Medulla oblongata (tissue), 1 donor: ENCODE measurements at regions not wholly inside any gene's neighbourhood (a gene's known extent, or its start where the extent isn't known, plus 50 kb on each side); places are given as distances from the start of the nearest gene placed in this dataset.
A peak's percentile ranks its signal among the peaks of the same experiment; 100 is the strongest.
"Not testable (repeated sequence)": the region's sequence is repeated elsewhere in the genome, so short reads cannot be mapped to it uniquely, and the experiment has no call there.

Experiments
- DNase-seq: peaks from one replicate; pipeline ENCODE4 v3.0.0-alpha.2; 2015; ENCODE audit errors: extremely low spot score

DNA sequence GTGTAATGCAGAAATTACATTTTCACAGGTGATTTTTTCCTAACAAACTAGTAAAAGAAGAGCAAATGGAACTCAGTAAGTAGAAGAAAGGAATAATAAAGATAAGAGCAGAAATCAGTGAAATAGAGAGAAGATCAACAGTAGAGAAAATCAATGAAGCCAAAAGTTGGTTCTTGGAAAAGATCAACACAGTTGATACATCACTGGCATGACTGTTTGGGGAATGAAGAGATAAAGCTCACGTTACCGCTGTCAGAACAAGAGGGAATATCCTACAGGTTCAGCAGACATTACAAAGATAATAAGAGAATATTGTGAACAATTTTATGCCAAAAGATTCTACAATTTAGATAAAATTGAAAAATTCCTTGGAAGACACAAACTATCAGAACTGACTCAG, 146.4 kb downstream of the ACTR3B start:
- no peak for DNase-seq

DNA sequence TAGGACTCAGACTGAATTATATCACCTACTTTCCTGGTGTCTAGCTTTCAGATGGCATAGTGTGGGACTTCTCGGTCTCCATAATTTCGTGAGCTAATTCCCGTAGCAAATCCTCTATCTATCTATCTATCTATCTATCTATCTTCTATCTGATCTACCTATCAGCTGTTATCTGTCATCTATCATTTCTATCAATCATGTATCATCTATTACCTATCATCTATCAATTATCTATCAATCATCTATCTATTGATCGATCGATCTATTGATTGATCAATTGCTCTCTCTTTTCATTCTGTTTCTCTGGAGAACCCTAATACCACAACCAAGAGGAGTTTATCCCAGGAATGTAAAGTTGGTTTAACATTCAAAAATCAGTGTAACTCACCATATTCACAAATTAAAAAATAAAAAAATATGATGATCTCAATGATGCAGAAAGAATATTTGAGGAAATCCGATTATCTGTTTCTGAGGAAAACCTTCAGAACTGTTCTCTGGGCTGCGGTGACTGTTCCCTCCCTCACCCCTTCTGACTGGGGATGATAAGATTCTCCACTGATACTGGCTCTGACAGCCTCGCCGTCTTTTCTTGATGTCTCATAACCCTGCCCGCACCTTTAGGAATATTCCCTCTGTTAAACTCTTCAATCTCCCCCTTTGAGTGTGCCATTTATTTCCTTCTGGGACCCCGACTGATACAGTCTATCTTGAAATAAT, 147.7 kb downstream of the ACTR3B start:
- DNase-seq: no peak

DNA sequence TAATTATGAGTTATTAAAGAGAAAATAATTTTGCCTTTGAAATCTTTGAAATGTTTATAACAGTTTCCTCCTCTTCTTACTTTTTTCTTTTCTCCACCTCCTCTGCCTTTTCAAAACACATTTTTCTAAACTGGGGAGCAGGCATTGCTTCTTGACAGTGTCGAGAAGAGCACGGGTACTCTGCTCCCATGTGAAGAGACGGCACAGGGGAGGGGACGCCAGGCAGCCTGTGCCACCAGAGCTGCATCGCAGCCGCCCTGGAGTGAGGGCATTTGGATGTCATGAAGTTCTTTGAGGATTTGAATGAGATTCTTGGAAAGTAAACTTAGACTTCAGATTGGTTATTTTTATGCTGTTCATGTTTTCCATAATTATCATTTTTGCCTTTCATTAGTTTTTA, 149.7 kb downstream of the ACTR3B start:
- DNase-seq: no peak

DNA sequence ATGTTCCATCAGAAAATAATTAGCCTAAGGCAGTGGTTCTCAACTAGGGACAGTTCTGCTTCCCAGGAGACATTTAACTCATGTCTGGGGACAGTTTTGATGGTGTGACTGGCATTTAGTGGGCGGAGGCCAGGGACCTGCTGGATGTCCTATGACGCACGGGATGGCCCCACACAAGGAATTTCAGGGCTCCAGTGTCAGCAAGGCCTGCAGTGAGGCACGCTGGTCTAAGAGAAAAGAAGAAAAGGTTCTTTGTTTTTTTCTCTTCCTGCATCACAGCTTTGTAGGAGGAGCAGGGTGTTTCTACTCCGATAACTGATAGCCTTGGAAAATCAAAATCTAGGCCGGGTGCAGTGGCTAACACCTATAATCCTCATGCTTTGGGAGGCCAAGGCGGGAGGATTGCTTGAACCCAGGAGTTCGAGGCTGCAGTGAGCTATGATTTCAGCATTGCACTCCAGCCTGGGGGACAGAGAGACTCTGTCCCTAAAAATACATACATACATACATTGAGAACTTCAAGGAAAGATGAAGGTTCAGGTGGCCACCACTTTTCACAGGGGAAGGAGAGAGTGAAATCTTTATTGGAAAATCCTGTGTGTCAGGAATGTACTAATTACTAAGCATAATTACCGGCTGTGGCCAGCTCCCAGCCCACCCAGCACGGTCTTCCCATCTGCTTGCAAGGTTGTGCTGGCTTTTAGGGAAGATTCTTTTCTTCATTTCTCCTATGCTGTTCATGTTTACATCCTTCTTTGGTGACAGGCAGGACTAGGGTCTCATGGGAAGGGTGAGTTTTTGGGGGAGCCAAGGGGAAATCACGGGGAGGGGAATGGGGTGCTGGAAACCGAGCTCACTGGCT, 150.4 kb downstream of the ACTR3B start:
- DNase-seq: peak; percentile 52

DNA sequence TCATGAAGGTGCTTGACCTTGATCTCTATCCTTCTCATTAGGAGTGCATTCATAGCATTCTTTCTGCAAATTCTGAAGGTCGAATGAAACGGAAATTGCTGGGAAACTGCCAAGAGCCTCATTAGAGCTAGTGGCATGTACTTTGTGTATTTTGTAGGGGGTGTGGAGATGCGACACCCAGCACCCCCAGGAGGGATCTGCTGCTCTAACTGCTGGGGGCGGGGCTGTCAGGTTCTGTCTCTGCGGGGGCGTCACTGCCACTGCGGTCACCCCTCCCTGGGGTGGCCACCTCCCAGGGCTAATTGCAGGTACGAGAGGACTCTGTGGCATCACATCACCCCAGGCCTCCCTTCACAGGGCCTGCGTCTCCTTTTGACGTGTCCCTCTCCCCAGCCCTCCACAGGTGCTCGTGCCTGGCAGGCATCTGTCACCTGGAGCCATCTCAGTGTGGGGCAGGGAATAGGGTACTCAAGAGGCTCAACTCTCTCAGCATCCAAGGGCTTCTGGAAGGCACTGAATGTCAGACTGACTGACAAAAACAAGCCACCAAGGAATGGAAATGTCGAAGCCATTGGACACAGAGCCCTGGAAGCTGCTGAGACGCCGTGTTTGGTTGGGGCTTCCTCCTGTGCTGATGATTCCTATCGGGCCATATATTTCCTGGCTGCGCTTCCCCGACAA, 151.1 kb downstream of the ACTR3B start:
- DNase-seq: no peak

DNA sequence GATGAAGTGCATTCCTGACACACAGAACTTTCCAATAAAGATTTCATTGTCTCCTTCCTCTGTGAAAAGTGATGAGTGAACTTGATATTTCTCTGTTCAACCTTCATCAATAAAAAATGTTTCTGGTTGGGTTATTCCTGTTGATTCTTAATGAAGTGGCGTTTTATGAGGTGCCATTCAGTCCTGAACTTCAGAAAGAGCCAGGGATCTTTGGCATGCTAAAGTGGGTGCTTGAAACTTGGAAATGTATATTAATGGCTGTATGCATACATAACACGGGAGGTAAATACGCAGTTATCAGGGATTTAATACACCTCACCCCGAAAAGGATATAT, 151.6 kb downstream of the ACTR3B start:
- no peak for DNase-seq

DNA sequence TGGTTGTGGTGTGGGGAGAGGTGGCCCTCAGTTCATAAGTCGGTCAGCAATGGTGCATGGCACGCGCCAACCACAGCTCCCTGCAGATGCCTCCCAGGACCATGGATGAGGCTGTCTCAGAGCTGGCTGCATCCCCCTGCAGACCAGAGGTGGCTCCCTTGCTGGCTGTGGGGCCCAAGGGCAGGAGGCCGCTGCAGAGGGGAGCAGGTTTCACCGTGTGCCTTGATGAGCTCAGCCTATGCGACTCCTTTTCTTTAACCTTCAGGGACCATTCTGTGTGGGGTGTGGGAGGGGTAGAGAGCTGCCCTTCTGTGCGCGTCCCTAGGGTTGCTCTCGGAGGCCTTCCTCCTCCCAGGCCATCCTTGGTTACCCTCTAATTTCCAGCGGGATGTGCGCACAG, 152.4 kb downstream of the ACTR3B start:
- DNase-seq: no peak

DNA sequence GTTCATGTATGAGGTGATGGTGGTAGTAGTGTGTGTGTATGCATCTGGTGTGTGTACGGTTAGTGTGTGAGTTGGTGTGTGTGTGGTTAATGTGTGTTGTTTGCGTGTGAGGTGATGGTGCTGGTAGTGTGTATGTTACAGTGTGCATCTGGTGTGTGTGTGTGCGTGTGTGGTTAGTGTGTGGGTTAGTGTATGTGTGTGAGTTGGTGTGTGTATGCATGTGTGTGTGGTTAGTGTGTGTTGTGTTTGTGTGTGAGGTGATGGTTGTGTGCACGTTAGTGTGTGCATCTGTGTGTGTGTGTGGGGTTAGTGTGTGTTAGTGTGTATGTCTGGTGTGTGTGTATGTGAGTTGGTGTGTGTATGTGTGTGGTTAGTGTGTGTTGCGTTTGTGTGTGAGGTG, 153.0 kb downstream of the ACTR3B start:
- DNase-seq: no peak

DNA sequence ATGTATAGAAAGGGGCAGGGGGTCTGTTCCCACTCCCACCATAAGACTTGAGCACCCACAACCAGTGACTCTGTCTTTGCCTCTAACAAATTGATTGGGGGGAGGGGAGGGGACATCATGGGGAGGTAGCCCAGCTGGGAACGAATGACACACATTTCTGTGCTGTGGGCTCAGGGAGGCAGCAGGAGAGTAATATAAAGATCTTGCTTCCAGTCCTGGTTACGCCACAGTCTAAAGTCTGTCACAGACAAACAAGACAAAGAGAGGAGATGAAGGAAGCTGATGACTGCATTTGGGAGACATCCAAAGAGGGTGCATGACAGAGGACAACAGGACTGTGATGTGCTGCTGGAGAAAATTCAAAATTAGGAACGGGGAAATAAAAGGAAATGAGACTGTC, 153.9 kb downstream of the ACTR3B start:
- DNase-seq: no peak

DNA sequence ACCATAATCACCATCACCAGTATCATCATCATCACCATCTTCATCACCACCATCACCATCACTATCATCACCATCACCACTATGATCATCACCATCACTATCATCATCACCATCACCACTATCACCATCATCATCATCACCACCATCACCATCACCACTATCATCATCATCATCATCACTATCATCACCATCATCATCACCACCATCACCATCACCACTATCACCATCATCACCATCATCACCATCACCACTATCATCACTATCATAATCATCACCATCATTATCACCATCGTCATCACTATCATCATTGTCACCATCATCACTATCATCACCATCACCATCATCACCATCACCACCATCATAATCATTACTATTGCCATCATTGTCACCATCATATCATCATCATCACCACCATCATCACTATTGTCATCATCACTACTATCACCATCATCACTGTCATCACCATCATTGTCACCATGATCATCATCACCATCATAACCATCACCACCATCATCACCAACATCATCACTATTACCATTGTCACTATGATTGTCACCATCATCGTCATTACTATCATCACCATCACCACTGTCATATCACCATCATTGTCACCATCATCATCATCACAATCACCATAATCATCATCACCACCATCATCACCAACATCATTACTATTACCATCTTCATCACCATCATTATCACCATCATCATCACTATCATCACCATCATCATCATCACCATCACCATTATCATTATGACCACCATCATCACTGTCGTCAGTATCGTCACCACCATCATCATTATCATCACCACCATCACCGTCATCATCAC, 154.7 kb downstream of the ACTR3B start:
- DNase-seq: no peak

DNA sequence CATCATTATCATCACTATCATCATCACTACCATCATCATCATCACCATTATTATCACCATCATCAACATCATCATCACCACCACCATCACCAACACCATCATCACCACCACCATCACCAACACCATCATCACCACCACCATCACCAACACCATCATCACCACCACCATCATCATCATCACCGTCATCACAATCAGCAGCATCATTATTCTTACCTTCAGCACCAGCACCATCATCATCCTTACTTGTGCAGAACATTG, 155.2 kb downstream of the ACTR3B start:
- not testable (repeated sequence) for DNase-seq

DNA sequence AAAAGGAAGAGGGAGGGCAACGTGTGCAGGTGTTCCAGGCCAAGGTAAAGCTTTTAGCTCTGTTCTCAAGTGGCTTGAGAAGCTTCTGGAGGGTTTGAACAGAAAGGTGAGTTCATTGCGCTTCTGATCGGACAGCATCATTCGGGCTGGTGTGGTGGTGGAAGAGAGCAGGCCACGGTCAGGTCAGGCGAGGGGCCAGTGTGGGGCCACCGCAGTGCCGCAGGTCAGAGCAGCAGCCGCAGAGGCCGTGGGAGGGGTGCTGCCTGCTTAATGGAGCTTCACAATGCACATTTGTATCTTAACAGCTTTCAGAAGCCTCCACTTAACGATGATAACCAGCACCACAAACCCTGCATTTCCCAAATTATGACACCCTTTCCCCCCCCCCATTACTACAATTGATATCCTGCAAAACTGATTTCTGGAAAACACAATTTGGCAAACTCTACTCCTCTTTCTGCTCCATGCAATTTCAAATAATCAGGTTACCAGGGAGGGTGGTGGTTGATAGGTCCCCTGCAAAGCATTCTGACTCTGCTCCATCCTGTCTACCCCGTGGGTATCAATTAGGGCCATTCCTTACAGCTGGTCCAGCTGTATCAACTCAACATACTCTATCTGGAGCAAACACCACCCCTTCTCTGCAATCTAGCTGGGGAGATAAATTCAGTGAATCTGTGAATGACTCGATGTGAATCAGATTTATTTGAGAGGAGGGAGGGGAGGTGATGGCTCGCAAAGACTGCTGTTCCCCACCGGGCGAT, 162.9 kb downstream of the ACTR3B start:
- no peak for DNase-seq

DNA sequence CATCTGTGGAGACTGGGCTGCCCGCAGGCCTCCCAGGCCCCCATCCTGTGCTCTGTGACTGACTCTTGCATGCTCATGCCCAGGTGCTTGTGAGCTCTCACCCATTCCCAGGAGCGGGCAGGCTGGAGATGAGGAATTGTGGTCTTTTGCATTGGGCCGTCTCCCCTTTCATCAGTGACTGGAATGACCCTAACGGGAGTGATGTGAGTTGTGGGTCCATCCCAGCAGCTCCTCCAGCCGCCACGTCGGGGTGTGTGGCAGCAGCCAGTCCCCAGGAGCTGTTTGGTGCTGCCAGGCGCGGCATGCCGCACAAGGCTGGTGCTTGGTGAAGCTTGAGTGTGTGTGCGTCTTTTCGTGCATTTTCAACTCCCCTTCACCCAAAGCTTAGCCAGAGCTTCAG, 164.2 kb downstream of the ACTR3B start:
- DNase-seq: no peak

DNA sequence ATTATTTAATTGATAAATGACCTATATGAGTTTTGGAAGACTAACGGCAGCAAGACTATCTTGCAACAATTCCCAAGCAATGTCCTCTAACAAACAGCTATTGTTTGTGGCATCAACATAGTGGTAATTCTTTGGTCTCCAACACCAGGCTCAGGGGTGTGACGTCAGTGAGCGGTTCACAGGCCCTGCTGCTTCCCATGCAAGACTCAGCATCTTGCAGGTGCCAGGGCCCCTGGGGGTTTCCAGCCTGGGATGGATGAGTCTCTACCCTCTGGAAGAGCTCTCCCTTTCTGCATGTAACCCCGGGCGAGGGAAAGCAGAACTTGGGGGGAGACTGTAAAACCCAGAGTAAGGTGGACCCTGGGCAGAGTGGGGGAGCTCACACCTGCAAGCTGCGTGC, 164.7 kb downstream of the ACTR3B start:
- DNase-seq: peak; percentile 76

DNA sequence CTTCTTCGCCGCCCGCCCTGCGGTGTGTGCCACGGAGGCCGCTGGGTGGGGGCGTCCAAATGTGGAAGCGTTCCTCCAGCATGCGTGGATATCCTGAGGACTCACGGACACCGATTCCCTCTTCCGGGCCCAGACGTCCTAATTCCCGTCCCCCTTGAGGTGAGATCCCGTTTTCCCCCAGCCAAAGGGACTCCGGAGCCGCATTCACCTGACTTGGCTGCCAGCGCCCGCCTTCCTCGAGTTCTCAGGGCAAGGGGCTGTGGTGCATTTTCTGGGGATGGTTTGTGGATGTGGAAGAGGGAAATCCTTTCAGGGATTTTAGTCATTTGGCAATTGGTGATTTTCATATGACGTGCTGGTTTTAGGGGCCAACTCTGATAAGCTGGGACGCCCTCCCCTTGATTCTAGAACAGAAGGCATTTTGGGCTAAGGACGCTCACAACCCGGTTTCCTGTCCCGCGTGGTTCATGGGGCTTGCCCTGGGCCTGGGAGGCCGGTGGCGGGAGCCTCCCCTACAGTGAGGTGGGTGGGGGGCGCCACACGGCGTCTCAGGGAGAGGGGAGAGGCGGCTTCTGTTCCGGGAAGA, 165.4 kb downstream of the ACTR3B start:
- DNase-seq: no peak

DNA sequence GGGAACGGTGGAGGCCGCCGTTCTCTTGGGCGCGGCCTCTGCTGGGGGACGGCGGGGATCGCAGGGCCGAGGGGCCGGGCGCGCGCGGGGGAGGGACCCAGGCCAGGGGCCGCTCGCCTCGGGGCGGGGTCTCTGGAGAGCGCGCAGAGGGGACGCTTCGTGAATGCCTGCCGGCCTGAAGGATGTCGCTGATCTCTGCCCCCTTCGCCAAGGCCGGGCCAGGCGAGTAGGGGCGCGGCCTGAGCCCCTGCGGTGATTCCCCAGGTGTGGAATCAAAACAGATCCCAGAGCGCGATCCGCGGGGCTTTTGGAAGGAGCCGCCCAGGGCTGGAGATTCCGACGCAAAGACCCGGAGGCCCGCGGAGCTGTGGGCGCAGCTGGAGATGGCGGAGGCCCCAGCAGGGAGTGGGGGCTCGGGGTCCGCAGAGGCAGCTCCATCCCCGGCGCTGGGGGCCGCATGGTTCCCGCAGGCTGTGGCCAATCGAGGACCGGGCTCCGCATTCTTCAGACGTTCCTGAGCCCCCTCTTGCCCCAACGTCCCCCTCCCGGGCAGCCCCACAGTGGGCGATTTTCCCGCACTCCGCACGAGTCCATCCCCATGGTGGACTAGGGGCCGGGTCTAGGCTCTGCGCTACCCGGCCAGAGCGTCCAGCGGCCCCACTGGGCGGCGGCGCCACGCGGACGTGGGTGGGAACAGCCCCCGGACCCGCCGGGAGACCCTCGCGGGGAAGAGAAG, 166.0 kb downstream of the ACTR3B start:
- DNase-seq: no peak

DNA sequence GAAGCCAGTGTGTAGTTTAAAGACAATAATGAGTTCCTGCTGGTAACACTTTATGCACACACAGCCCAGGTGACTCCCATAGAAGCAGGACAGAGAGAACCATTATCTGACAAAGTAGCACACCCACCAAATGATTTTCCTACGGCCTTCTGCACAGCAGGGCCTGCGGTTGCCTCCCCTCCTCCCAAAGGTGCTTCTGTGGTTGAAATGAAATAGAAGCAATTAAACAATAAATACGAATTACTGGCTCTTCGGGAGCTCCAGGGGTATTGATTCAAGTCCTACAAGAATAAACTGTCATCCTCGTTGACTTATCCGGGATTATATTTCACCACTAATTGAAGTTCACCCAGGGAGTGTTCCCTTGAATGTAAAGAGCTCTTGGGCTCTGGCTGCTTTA, 172.1 kb downstream of the ACTR3B start:
- DNase-seq: no peak

DNA sequence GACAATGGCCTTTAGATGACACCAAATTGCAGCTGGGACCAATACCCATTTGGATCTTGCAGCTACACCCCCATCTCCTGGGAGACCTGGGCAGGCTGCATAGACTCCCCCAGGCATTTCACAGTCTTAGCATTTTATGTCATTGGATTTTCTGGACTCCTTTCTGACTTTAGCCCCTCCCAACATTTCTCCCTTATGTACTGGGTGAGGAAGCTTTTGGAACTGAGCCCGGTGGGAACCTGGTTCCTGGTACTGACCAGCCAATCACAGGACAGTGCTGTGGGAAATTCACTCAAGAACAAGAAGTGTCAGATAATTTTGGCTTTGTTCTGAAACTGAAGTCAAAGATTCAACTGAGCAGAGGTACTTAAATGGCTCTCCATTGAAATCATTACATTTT, 177.7 kb downstream of the ACTR3B start:
- DNase-seq: no peak

DNA sequence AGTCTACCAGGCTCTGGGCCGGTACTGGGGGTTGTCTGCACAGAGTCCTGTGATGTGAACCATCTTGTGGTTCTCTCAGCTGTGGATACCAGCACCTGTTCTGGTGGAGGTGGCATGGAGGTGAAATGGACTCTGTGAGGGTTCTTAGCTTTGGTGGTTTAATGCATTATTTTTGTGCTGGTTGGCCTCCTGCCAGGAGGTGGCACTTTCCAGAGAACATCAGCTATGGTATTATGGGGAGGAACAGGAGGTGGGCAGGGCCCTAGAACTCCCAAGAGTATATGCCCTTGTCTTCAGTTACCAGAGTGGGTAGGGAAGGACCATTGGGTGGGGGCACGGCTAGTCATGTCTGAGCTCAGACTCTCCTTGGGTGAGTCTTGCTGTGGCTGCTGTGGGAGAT, 187.1 kb downstream of the ACTR3B start:
- not testable (repeated sequence) for DNase-seq

DNA sequence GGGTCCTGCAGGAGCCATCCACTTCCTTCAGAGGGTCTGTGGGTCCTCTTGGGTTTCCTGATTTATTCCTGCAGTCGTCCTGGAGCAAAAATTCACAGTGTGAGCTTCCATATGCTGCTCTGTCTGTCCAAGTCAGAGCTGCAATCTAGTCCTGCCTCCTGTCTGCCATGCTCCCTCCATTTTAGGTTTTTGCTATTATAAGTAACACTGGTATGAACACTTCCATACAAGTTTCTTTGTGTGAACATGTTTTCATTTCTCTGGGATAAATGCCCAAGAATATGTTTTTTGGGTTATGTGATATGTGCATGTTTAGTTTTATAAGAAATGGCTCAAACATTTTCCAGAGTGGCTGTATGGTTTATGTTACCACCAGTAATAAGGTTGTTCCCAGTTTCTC, 188.1 kb downstream of the ACTR3B start:
- no peak for DNase-seq
